ES-I3 (cell line): ENCODE measurements at regions not wholly inside any gene's neighbourhood (a gene's known extent, or its start where the extent isn't known, plus 50 kb on each side); places are given as distances from the start of the nearest gene placed in this dataset.
"Not testable (repeated sequence)": the region's sequence is repeated elsewhere in the genome, so short reads cannot be mapped to it uniquely, and the experiment has no call there.

Experiments used
- H3K36me3 ChIP-seq: 2 replicates; pipeline ENCODE4 v1.6.1; 2013; ENCODE audit warnings: mild to moderate bottlenecking, low read length, control low read depth, moderate library complexity; ENCODE audit not compliant: insufficient read depth
- H3K4me1 ChIP-seq: 2 replicates; pipeline ENCODE4 v1.6.1; 2013; ENCODE audit warnings: mild to moderate bottlenecking, control low read depth, low read length; ENCODE audit not compliant: insufficient read depth
- H3K9ac ChIP-seq: 2 replicates; pipeline ENCODE4 v1.6.1; 2013; ENCODE audit warnings: low read depth, mild to moderate bottlenecking, low read length, moderate library complexity
- H3K9me3 ChIP-seq: 2 replicates; pipeline ENCODE4 v1.6.1; 2013; ENCODE audit warnings: mild to moderate bottlenecking, low read length, moderate library complexity; ENCODE audit not compliant: control insufficient read depth, insufficient read depth

DNA sequence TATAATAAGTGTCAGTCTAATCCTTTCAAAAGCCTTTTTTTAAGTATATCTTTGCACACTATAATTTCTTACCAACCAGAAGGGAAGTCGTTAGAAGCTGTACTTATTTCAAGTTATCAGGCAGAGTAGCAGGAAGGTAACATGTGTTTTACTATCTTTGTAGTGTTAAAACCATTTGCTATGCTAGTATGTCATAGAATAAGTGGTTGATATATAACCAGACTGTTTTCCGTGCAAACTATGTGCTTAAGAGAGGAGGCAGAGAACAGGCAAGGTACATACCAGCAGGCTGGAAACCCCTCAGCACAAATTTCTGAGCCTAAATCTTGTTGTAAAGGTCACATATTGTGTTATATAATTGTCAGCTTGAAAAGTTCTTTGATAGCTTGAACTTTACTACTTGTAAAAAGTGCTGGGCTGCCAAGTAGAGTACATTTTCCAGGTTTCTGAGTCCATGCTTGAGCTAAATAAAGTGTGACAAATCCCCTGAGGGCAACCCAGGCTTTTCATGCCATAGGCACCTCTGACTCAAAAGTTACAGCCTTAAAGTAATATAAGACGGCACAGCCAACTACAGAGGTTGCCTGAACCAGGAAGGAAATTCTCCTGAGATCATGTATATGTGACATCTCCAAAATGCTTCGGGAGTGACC is 1297.4 kb downstream of the PCDH9 start:
- Histone ChIP-seq H3K4me1 (no peaks in the 10 kb centered on the region), H3K9ac (no peak overlapping the region), H3K36me3 (no peaks in the 10 kb centered on the region), H3K9me3 (no peaks in the 10 kb centered on the region)

DNA sequence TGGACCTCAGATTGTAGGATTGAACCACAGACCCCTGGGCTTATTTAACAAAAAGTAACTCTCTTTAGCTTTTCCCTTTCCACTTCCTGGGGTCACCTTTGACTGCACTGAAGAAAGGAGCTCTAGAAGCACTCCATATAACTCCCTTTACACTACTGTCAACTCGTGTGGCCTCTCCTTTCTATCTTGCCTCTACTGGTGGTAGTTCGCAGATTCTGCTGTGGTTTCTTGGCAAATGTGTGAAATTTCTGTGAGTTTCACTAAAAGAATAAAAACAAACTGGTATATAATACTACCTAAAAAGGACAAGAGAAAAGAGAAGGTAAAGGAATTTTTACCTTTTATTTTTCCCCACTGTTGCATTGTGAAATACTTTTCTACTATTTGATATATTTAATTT is 1298.1 kb downstream of the PCDH9 start:
- no peaks in the 10 kb centered on the region for H3K4me1 ChIP-seq
- no peaks in the 10 kb centered on the region for H3K36me3 ChIP-seq

DNA sequence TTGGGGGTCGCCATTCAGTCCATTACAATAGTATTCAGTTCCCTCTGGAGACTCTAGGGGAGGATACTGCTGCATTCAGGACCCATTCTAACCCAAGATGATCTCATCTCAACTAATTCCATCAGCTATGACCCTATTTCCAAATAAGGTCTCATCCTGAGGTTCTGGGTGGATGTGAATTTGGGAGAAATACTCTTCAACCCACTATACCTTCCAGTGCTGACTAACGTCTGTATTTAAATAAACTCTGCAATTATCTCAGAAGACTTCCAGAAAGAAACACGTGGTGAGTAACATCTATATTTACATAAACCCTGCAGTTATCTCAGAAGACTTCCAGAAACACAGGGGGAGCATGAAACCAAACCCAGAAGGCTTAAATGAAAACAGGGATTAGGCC is 1300.7 kb downstream of the PCDH9 start:
- Histone ChIP-seq H3K9me3 (no peaks in the 10 kb centered on the region), H3K36me3 (no peaks in the 10 kb centered on the region), H3K9ac (no peak overlapping the region), H3K4me1 (no peaks in the 10 kb centered on the region)

More for the DNA sequence above, 1298.1 kb downstream of the PCDH9 start:
- H3K9ac ChIP-seq = no peak overlapping the region
- no peaks in the 10 kb centered on the region for H3K9me3 ChIP-seq

DNA sequence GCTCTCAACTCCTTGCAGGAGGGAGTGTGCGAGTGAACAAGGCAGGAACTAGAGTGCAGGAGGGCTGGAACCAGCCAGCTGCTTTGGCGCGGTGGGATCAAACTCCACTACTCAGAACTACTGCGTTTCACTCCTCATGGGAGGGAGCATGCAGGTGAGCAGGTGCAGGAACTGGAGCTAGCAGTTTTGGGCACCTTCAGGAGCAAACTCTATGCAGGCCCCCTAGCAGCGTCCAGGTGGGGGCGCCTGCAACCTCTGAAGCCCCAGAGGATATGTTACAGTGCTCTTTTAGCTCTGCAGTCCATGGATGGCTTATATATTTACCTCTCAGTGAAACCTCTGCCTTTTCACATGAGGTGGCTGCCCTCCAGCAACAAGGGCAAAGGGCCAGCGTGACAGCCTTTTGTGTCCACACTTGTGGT is 1303.4 kb downstream of the PCDH9 start:
- Histone ChIP-seq H3K36me3 (no peaks in the 10 kb centered on the region), H3K9ac (no peak overlapping the region), H3K9me3 (no peaks in the 10 kb centered on the region), H3K4me1 (no peaks in the 10 kb centered on the region)

- H3K9ac ChIP-seq, H3K4me1 ChIP-seq, H3K9me3 ChIP-seq, H3K36me3 ChIP-seq: not testable (repeated sequence)
Measured at GRCh38 chr13:65922846-65923245, 1307.3 kb downstream of the PCDH9 start.

- Histone ChIP-seq H3K36me3 (no peaks in the 10 kb centered on the region), H3K4me1 (no peaks in the 10 kb centered on the region), H3K9ac (no peak overlapping the region), H3K9me3 (no peaks in the 10 kb centered on the region)
Measured at GRCh38 chr13:65921933-65922332, 1308.2 kb downstream of the PCDH9 start.

GRCh38 chr13:65917731-65918130 is 1312.4 kb downstream of the PCDH9 start:
- Histone ChIP-seq H3K9ac (no peak overlapping the region), H3K36me3 (no peaks in the 10 kb centered on the region), H3K4me1 (no peaks in the 10 kb centered on the region), H3K9me3 (no peaks in the 10 kb centered on the region)

- no peaks in the 10 kb centered on the region for H3K4me1 ChIP-seq
- no peak overlapping the region for H3K9ac ChIP-seq
- H3K9me3 ChIP-seq = no peaks in the 10 kb centered on the region
- no peaks in the 10 kb centered on the region for H3K36me3 ChIP-seq
Measured at GRCh38 chr13:65915195-65915594, 1314.9 kb downstream of the PCDH9 start.

DNA sequence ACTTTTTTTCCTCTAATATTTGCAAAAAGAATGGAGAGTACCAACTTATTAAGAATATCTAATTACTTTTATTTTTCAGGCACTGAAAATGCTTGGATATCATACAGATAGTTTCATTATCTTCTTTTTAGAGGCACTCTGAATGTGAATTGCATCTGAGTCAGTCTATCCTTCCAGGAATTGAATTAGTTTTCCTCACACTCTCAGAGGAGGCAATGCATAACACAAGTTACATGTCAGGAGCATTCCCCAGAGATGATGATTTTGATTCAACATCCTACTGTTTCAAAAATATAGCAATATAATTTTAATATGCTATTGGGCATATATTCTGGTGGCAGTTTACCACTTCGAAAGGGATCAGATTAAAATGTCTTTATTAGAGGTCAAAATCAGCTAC is 1315.4 kb downstream of the PCDH9 start:
- no peaks in the 10 kb centered on the region for H3K4me1 ChIP-seq
- no peak overlapping the region for H3K9ac ChIP-seq
- H3K36me3 ChIP-seq = no peaks in the 10 kb centered on the region
- H3K9me3 ChIP-seq = no peaks in the 10 kb centered on the region

- H3K9ac ChIP-seq = no peak overlapping the region
- no peaks in the 10 kb centered on the region for H3K36me3 ChIP-seq
- H3K4me1 ChIP-seq = no peaks in the 10 kb centered on the region
- no peaks in the 10 kb centered on the region for H3K9me3 ChIP-seq
Measured at GRCh38 chr13:65913173-65913572, 1317.0 kb downstream of the PCDH9 start.

GRCh38 chr13:65912516-65912915 is 1317.6 kb downstream of the PCDH9 start:
- H3K9me3 ChIP-seq = no peaks in the 10 kb centered on the region
- H3K4me1 ChIP-seq = no peaks in the 10 kb centered on the region

DNA sequence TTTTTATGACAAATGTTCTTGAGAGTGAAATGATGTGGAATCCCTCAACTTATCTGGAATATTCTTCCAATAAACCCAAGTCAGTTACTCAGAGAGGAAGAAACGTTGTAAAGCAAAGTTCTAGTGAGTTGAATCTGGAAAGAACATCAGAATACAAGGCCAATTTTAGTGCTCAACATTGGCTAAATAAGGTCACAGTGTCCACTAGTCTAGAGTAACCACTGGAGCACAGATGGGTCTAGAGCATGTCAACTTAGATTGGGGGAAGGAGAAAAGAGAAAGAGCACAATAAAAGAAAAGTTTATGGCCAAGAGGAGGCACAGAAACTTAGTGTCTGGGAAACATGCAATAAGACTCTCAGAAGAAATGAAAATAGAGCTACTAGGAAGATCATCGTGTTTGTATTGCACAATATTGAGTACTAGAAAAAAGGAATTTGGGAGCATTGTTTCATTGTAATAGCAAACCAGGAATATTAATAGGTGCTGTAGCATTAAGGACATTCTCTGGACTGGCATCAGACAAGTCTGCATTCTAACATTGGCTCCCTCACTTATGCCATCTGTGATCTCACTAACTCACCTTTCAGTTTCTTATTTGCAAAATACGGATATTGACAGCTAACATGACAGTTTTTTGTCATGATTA is 1318.5 kb downstream of the PCDH9 start:
- Histone ChIP-seq H3K9ac (no peak overlapping the region), H3K4me1 (no peaks in the 10 kb centered on the region), H3K9me3 (no peaks in the 10 kb centered on the region; the same call in 1 of the 2 replicates), H3K36me3 (no peaks in the 10 kb centered on the region)

More at GRCh38 chr13:65912516-65912915, 1317.6 kb downstream of the PCDH9 start:
- Histone ChIP-seq H3K36me3 (no peaks in the 10 kb centered on the region), H3K9ac (no peak overlapping the region)

DNA sequence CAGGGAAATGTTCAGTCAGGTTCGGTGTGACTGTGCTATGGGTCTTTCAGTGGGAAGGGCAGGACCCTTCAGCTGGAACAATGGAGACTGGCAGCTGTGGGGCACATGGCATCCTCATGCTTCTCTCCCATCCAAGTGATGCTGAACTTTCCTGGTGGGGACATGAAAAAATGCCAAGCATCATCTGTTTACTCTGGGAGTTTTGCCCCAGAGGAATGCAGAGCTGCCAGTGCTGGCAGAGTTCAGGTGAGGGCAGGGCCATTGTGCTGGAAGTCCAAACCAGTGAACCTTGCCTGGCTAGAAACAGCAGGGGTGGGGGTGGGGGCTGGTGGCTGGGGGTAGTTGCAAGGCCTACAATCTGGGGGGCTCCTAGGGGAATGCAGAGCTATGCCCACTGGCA is 1320.6 kb downstream of the PCDH9 start:
- H3K9ac ChIP-seq = no peak overlapping the region
- H3K9me3 ChIP-seq = no peaks in the 10 kb centered on the region; the same call in 1 of the 2 replicates
- no peaks in the 10 kb centered on the region for H3K4me1 ChIP-seq
- H3K36me3 ChIP-seq = no peaks in the 10 kb centered on the region

GRCh38 chr13:65907666-65908525 is 1322.2 kb downstream of the PCDH9 start:
- Histone ChIP-seq H3K9ac (no peak overlapping the region), H3K4me1 (no peaks in the 10 kb centered on the region), H3K36me3 (no peaks in the 10 kb centered on the region), H3K9me3 (no peaks in the 10 kb centered on the region; the same call in 1 of the 2 replicates)
